Keratinocyte (primary cell): ENCODE measurements at regions not wholly inside any gene's neighbourhood (a gene's known extent, or its start where the extent isn't known, plus 50 kb on each side); places are given as distances from the start of the nearest gene placed in this dataset.

Source experiments
- DNase-seq: peaks from one replicate; pipeline ENCODE4 v3.0.0-alpha.2; 2011; ENCODE audit warnings: low read depth, missing footprints, low spot score
- FAIRE-seq: peaks from 2 replicates; lab custom pipeline; 2011; peaks lifted over from hg19 to GRCh38; lab: Jason Lieb, UNC
- H2AFZ ChIP-seq: 2 replicates; pipeline ENCODE4 v1.6.0; 2012; ENCODE audit warnings: low read length, control low read depth, inconsistent platforms; ENCODE audit not compliant: control insufficient read depth
- H3K27ac ChIP-seq: 2 replicates; pipeline ENCODE4 v1.5.1; 2011; ENCODE audit warnings: low read length; ENCODE audit not compliant: control insufficient read depth, insufficient read depth
- H3K27me3 ChIP-seq: 3 replicates; pipeline ENCODE4 v1.6.0; 2011; ENCODE audit warnings: low read length; ENCODE audit not compliant: control insufficient read depth, insufficient read depth; ENCODE audit errors: extremely low read depth
- H3K36me3 ChIP-seq, 2 experiments: 2 replicates in 1 of 2; 3 replicates in 1 of 2; pipeline ENCODE4 v1.5.1; 2011; ENCODE audit warnings: low read length in 2 of 2, mild to moderate bottlenecking in 1 of 2; ENCODE audit not compliant: control insufficient read depth in 2 of 2, insufficient read depth in 2 of 2; ENCODE audit errors: extremely low read depth in 1 of 2
- H3K4me1 ChIP-seq: 3 replicates; pipeline ENCODE4 v1.5.1; 2011; ENCODE audit warnings: low read length; ENCODE audit not compliant: control insufficient read depth, insufficient read depth; ENCODE audit errors: extremely low read depth
- H3K4me2 ChIP-seq: 3 replicates; pipeline ENCODE4 v1.6.0; 2011; ENCODE audit warnings: low read depth, low read length; ENCODE audit not compliant: control insufficient read depth, insufficient read depth; ENCODE audit errors: extremely low read depth
- H3K4me3 ChIP-seq, 3 experiments: fragments of 200-600 bp in 1 of 3; sonication (generic) in 1 of 3; 2 replicates in 2 of 3; 3 replicates in 1 of 3; pipeline ENCODE4 v1.5.1; 2011 to 2016; ENCODE audit warnings: low read length in 3 of 3, mild to moderate bottlenecking in 3 of 3, control low read depth in 2 of 3, inconsistent platforms in 1 of 3, low read depth in 1 of 3, mixed read lengths in 1 of 3, mixed run types in 1 of 3, moderate library complexity in 1 of 3; ENCODE audit not compliant: control insufficient read depth in 2 of 3, insufficient read depth in 2 of 3; ENCODE audit errors: extremely low read depth in 1 of 3
- H3K79me2 ChIP-seq: 2 replicates; pipeline ENCODE4 v1.6.0; 2012; ENCODE audit warnings: low read length; ENCODE audit not compliant: control insufficient read depth, insufficient read depth
- H3K9ac ChIP-seq: 3 replicates; pipeline ENCODE4 v1.6.0; 2011; ENCODE audit warnings: low read length; ENCODE audit not compliant: control insufficient read depth, insufficient read depth; ENCODE audit errors: extremely low read depth
- H3K9me1 ChIP-seq: 3 replicates; pipeline ENCODE4 v1.6.0; 2011; ENCODE audit warnings: low read length; ENCODE audit not compliant: control insufficient read depth, insufficient read depth; ENCODE audit errors: extremely low read depth
- H3K9me3 ChIP-seq: 2 replicates; pipeline ENCODE4 v1.5.1; 2012; ENCODE audit warnings: low read depth, low read length; ENCODE audit not compliant: control insufficient read depth
- H4K20me1 ChIP-seq: 3 replicates; pipeline ENCODE4 v1.6.0; 2011; ENCODE audit warnings: low read length; ENCODE audit not compliant: control insufficient read depth, insufficient read depth; ENCODE audit errors: extremely low read depth
- CTCF ChIP-seq, 3 experiments: IDR thresholded peaks in 1 of 3; conservative IDR thresholded peaks in 1 of 3; optimal IDR thresholded peaks in 1 of 3; 2 replicates in 2 of 3; 3 replicates in 1 of 3; pipeline versions ENCODE3 to v1.5.1; 2011; ENCODE audit warnings: low read length in 3 of 3, mild to moderate bottlenecking in 3 of 3, moderate library complexity in 2 of 3, control low read depth in 1 of 3, inconsistent platforms in 1 of 3; ENCODE audit not compliant: insufficient read depth in 2 of 3; ENCODE audit errors: extremely low read depth in 1 of 3
- EZH2 ChIP-seq: IDR thresholded peaks from one replicate; pipeline ENCODE4 v1.6.1; 2012; ENCODE audit warnings: inconsistent platforms, mild to moderate bottlenecking, low read length, moderate library complexity
- dilution Hi-C: fragments of 300-500 bp; cut with MboI; formaldehyde crosslinking; loops from one replicate; pipeline ENCODE4 v1.7.0; 2020; ENCODE audit warnings: low sequenced_read_pairs; ENCODE audit not compliant: extremely low pct_ligation_motif_present

GRCh38 chr9:74358959-74359358 lies 138.2 kb upstream of the RORB start:
- Histone ChIP-seq H3K4me2 (no peak overlapping the region), H3K9me1 (no peaks in the 10 kb centered on the region), H3K4me3 (no peak overlapping the region), H3K27ac (no peak overlapping the region), H4K20me1 (no peaks in the 10 kb centered on the region), H3K36me3 (no peaks in the 10 kb centered on the region), H3K9me3 (no peaks in the 10 kb centered on the region), H3K79me2 (no peaks in the 10 kb centered on the region), H3K9ac (no peak overlapping the region), H3K4me1 (no peaks in the 10 kb centered on the region), H3K27me3 (no peaks in the 10 kb centered on the region), H2AFZ (no peak overlapping the region)
- FAIRE-seq: no peak
- dilution Hi-C loops: no loop called here
- no peak for DNase-seq
- TF ChIP-seq EZH2: no peak
- TF ChIP-seq CTCF (optimal IDR thresholded peaks at IDR 0.05 in 1 of 3, IDR thresholded peaks at IDR 0.05 in 1 of 3, conservative IDR thresholded peaks at IDR 0.05 in 1 of 3; ENCODE audit: extremely low read depth in 1 of 3, insufficient read depth in 2 of 3, low read length in 3 of 3): no peak

GRCh38 chr9:74361508-74361907 lies 135.6 kb upstream of the RORB start:
- Histone ChIP-seq H3K9me1 (no peaks in the 10 kb centered on the region), H3K27ac (no peak overlapping the region), H3K79me2 (no peaks in the 10 kb centered on the region), H3K27me3 (no peaks in the 10 kb centered on the region), H2AFZ (no peak overlapping the region), H3K9me3 (no peaks in the 10 kb centered on the region), H3K4me3 (no peak overlapping the region), H3K9ac (no peak overlapping the region), H3K4me1 (no peaks in the 10 kb centered on the region), H3K4me2 (no peak overlapping the region), H3K36me3 (no peaks in the 10 kb centered on the region), H4K20me1 (no peaks in the 10 kb centered on the region)
- TF ChIP-seq CTCF (optimal IDR thresholded peaks at IDR 0.05 in 1 of 3, IDR thresholded peaks at IDR 0.05 in 1 of 3, conservative IDR thresholded peaks at IDR 0.05 in 1 of 3; ENCODE audit: extremely low read depth in 1 of 3, insufficient read depth in 2 of 3, low read length in 3 of 3): no peak
- no peak for TF ChIP-seq EZH2
- DNase-seq (no peak), FAIRE-seq (no peak)
- dilution Hi-C loops: no loop called here
